ENCODE measurements at regions not wholly inside any gene's neighbourhood (a gene's known extent, or its start where the extent isn't known, plus 50 kb on each side); places are given as distances from the start of the nearest gene placed in this dataset.

DNA sequence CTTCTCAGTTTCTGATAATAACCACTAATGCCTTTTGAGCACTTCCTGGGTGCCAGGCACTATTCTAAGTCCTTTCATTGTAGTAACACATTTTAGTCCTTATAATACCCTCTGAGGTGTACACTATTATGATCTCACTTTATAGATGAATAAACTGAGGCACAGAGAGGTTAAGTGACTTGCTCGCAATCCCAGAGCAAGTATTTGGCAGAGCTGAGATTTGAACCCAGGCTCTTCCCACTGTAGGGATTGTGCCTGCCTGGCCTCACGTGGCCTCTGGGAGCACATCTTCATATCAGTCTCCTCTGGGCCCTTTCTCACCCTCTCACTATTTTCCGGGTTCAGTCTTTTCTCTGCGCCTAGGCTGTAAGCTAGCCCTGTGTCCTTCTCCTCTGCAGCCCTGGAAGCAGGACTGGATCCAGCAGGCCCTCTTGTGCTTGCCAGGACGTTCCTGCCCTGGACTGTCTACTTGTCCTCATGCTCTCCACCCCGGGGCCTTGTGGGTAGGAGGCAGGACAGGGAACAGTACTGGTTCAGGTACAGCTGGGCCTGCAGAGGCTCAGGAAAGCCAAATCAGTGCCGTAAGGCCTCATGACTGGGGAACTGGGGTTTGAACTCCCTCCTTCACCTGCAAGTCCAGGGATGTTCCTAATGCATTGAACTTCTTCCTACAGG, 139.6 kb downstream of the VEGFA start:
- H3K27me3 ChIP-seq (ENCODE audit: insufficient read depth, low read length) = no peaks in the 10 kb centered on the region
- H3K4me3 ChIP-seq (ENCODE audit: insufficient read depth, low read length) = no peak overlapping the region
- no peak overlapping the region for H3K27ac ChIP-seq (ENCODE audit: low read depth, low read length)
- H3K9me3 ChIP-seq (ENCODE audit: low read depth, low read length) = no peaks in the 10 kb centered on the region
- no peak overlapping the region for H3K4me2 ChIP-seq (ENCODE audit: insufficient read depth, low read length)
- no peak overlapping the region for H2AFZ ChIP-seq (ENCODE audit: low read length)
- TF ChIP-seq, protein P1, sequence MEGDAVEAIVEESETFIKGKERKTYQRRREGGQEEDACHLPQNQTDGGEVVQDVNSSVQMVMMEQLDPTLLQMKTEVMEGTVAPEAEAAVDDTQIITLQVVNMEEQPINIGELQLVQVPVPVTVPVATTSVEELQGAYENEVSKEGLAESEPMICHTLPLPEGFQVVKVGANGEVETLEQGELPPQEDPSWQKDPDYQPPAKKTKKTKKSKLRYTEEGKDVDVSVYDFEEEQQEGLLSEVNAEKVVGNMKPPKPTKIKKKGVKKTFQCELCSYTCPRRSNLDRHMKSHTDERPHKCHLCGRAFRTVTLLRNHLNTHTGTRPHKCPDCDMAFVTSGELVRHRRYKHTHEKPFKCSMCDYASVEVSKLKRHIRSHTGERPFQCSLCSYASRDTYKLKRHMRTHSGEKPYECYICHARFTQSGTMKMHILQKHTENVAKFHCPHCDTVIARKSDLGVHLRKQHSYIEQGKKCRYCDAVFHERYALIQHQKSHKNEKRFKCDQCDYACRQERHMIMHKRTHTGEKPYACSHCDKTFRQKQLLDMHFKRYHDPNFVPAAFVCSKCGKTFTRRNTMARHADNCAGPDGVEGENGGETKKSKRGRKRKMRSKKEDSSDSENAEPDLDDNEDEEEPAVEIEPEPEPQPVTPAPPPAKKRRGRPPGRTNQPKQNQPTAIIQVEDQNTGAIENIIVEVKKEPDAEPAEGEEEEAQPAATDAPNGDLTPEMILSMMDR (IDR thresholded peaks at IDR 0.05; ENCODE audit: extremely low read depth, low read depth, low read length) = no peak
- no peaks in the 10 kb centered on the region for H4K20me1 ChIP-seq (ENCODE audit: insufficient read depth, low read length)
- peaks cover 12% of the 10 kb centered on the region for H3K4me1 ChIP-seq (ENCODE audit: insufficient read depth, low read length)
- H3K36me3 ChIP-seq (ENCODE audit: insufficient read depth, low read length) = no peaks in the 10 kb centered on the region
- no peaks in the 10 kb centered on the region for H3K79me2 ChIP-seq (ENCODE audit: insufficient read depth, low read length)
- DNase-seq (ENCODE audit: insufficient read length, low spot score, missing footprints) = no peak

DNA sequence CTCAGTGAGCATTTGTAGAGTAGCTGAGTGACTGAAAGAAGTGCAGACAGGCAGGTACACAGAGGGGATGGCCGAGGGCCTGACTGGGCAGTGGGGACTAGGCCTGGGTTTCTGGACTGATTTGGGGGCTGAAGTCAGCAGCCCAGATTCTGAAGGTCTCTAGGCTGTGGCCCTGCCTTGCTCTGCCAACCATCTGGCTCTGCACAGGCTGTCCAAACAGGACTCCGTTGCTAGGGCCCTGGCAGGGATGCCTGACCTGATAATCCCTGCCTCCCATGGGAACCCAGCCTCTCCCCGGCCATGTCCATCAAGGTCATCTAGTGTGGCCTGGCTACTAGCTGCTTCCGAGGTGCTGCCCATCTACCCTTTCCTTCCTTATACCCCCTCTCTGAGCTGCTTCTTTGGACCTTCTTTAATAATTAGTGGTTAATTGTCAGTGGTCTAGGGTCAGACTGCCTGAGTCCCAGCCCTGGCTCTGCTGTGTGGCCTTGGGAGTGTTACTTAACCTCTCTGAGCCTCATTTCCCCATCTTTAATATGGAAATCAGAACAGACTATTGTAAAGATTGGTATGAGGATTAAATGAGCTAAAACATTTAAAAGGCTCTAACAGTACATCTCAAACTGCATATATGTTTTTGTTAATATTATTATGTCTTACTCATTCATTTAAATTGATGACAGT, 137.9 kb downstream of the VEGFA start:
- Histone ChIP-seq H3K36me3 (ENCODE audit: insufficient read depth, low read length) (no peaks in the 10 kb centered on the region), H3K27ac (ENCODE audit: low read depth, low read length) (no peak overlapping the region), H3K9me3 (ENCODE audit: low read depth, low read length) (no peaks in the 10 kb centered on the region), H3K4me1 (ENCODE audit: insufficient read depth, low read length) (no peaks in the 10 kb centered on the region), H3K79me2 (ENCODE audit: insufficient read depth, low read length) (no peaks in the 10 kb centered on the region), H2AFZ (ENCODE audit: low read length) (no peak overlapping the region), H3K4me3 (ENCODE audit: insufficient read depth, low read length) (no peak overlapping the region), H3K27me3 (ENCODE audit: insufficient read depth, low read length) (no peaks in the 10 kb centered on the region), H3K4me2 (ENCODE audit: insufficient read depth, low read length) (no peak overlapping the region), H4K20me1 (ENCODE audit: insufficient read depth, low read length) (no peaks in the 10 kb centered on the region)
- TF ChIP-seq, protein P1 (IDR thresholded peaks at IDR 0.05; ENCODE audit: extremely low read depth, low read depth, low read length) = no peak
- DNase-seq (ENCODE audit: insufficient read length, low spot score, missing footprints) = no peak

DNA sequence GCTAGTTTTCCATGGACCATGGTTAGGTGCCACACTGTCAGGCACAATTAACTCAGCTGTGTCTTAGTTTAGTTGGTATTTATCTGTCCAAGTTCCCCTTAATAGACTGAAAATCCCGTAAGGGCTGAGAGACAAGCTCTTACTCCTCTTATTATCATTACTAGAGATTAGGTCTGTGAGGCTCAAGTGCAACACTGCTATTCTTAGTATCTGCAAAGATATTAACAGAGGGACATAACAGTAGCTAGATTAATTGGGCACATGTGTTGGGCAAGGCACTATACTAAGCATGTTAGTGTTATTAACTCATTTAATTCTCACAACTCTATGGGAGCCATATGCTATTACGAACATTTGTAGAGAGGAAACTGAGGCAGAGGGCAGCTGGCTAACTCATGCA, 137.3 kb downstream of the VEGFA start:
- no peak overlapping the region for H2AFZ ChIP-seq (ENCODE audit: low read length)
- no peaks in the 10 kb centered on the region for H4K20me1 ChIP-seq (ENCODE audit: insufficient read depth, low read length)
- TF ChIP-seq, protein P1 (IDR thresholded peaks at IDR 0.05; ENCODE audit: extremely low read depth, low read depth, low read length) = no peak
- H3K9me3 ChIP-seq (ENCODE audit: low read depth, low read length) = no peaks in the 10 kb centered on the region
- no peak overlapping the region for H3K4me3 ChIP-seq (ENCODE audit: insufficient read depth, low read length)
- H3K27me3 ChIP-seq (ENCODE audit: insufficient read depth, low read length) = no peaks in the 10 kb centered on the region
- no peaks in the 10 kb centered on the region for H3K36me3 ChIP-seq (ENCODE audit: insufficient read depth, low read length)
- DNase-seq (ENCODE audit: insufficient read length, low spot score, missing footprints) = no peak
- no peaks in the 10 kb centered on the region for H3K79me2 ChIP-seq (ENCODE audit: insufficient read depth, low read length)
- no peak overlapping the region for H3K27ac ChIP-seq (ENCODE audit: low read depth, low read length)
- no peaks in the 10 kb centered on the region for H3K4me1 ChIP-seq (ENCODE audit: insufficient read depth, low read length)
- no peak overlapping the region for H3K4me2 ChIP-seq (ENCODE audit: insufficient read depth, low read length)

DNA sequence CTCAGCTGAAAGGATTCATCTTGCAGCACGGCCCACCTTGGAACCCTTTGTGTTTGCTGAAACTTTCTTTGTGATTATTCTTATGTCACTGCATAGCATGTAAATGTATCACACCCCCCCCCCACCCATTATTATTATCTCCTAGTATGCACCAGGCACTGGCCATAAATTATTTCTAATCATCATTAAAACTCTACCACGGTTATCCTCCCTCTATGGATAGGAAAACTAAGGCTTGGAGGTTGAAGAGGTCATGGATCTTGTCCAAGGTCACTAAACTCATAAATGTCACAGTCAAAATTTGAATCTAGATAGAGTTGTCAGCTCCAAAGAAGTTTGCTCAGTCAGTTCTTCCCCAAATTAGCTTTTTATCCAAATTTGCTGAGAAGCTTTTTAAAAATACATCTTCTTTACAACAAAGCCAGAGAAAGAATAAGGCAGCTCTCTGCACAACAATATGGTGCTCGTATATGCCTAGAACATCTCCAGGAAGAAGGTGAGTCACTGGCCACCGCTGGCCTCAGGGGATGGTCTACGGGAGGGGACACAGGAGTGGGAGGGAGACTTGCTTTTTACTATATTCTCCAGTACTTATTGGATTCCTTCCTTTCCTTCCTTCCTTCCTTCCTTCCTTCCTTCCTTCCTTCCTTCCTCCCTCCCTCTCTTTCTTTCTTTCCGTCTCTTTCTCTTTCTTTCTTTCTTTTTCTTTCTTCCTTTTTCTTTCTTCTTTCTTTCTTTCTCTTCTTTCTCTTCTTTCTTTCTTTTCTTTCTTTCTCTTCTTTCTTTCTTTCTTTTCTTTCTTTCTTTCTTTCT, 134.5 kb downstream of the VEGFA start:
- H3K27me3 ChIP-seq (ENCODE audit: insufficient read depth, low read length) = no peaks in the 10 kb centered on the region

More for the DNA sequence above, 134.5 kb downstream of the VEGFA start:
- Histone ChIP-seq H3K36me3 (ENCODE audit: insufficient read depth, low read length) (no peaks in the 10 kb centered on the region), H4K20me1 (ENCODE audit: insufficient read depth, low read length) (no peaks in the 10 kb centered on the region), H3K4me2 (ENCODE audit: insufficient read depth, low read length) (no peak overlapping the region), H2AFZ (ENCODE audit: low read length) (no peak overlapping the region), H3K4me3 (ENCODE audit: insufficient read depth, low read length) (no peak overlapping the region), H3K27ac (ENCODE audit: low read depth, low read length) (no peak overlapping the region), H3K9me3 (ENCODE audit: low read depth, low read length) (no peaks in the 10 kb centered on the region), H3K79me2 (ENCODE audit: insufficient read depth, low read length) (no peaks in the 10 kb centered on the region), H3K4me1 (ENCODE audit: insufficient read depth, low read length) (no peaks in the 10 kb centered on the region)
- DNase-seq (ENCODE audit: insufficient read length, low spot score, missing footprints) = no peak
- TF ChIP-seq, protein P1 (IDR thresholded peaks at IDR 0.05; ENCODE audit: extremely low read depth, low read depth, low read length) = no peak

Measured in osteoblast (primary cell).